ENCODE measurements at regions not wholly inside any gene's neighbourhood (a gene's known extent, or its start where the extent isn't known, plus 50 kb on each side); places are given as distances from the start of the nearest gene placed in this dataset.

DNA sequence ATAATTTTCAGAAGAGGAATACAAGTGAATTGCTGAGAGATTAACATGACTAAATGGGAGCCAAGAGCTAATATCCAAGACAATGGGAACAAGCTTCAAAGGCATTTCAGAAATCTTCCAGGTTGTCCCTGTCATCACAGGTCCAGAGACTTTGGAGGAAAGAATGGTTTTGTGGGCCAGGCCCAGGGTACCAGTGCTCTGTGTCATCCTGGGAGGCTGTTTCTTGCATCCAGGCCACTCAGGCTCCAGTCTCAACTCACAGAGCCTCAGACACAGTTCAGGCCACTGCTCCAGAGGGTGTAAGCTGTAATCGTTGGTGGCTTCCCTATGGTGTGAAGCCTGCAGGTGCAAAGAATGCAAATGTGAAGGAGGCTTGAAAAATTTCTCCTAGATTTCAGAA is 170.4 kb upstream of the NRG3 start:
- TF ChIP-seq, protein P1, sequence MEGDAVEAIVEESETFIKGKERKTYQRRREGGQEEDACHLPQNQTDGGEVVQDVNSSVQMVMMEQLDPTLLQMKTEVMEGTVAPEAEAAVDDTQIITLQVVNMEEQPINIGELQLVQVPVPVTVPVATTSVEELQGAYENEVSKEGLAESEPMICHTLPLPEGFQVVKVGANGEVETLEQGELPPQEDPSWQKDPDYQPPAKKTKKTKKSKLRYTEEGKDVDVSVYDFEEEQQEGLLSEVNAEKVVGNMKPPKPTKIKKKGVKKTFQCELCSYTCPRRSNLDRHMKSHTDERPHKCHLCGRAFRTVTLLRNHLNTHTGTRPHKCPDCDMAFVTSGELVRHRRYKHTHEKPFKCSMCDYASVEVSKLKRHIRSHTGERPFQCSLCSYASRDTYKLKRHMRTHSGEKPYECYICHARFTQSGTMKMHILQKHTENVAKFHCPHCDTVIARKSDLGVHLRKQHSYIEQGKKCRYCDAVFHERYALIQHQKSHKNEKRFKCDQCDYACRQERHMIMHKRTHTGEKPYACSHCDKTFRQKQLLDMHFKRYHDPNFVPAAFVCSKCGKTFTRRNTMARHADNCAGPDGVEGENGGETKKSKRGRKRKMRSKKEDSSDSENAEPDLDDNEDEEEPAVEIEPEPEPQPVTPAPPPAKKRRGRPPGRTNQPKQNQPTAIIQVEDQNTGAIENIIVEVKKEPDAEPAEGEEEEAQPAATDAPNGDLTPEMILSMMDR (IDR thresholded peaks at IDR 0.05; ENCODE audit: insufficient read depth, low read length): no peak
- TF ChIP-seq POLR2AphosphoS5 (IDR thresholded peaks at IDR 0.05; ENCODE audit: low read depth) (no peak), SPI1 (IDR thresholded peaks at IDR 0.05; ENCODE audit: borderline replicate concordance, low read depth) (no peak)
- TF ChIP-seq, protein P2, sequence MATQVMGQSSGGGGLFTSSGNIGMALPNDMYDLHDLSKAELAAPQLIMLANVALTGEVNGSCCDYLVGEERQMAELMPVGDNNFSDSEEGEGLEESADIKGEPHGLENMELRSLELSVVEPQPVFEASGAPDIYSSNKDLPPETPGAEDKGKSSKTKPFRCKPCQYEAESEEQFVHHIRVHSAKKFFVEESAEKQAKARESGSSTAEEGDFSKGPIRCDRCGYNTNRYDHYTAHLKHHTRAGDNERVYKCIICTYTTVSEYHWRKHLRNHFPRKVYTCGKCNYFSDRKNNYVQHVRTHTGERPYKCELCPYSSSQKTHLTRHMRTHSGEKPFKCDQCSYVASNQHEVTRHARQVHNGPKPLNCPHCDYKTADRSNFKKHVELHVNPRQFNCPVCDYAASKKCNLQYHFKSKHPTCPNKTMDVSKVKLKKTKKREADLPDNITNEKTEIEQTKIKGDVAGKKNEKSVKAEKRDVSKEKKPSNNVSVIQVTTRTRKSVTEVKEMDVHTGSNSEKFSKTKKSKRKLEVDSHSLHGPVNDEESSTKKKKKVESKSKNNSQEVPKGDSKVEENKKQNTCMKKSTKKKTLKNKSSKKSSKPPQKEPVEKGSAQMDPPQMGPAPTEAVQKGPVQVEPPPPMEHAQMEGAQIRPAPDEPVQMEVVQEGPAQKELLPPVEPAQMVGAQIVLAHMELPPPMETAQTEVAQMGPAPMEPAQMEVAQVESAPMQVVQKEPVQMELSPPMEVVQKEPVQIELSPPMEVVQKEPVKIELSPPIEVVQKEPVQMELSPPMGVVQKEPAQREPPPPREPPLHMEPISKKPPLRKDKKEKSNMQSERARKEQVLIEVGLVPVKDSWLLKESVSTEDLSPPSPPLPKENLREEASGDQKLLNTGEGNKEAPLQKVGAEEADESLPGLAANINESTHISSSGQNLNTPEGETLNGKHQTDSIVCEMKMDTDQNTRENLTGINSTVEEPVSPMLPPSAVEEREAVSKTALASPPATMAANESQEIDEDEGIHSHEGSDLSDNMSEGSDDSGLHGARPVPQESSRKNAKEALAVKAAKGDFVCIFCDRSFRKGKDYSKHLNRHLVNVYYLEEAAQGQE (IDR thresholded peaks at IDR 0.05; ENCODE audit: insufficient replicate concordance, low read depth): no peak

Measured in HL-60 (cell line).